ENCODE measurements at regions not wholly inside any gene's neighbourhood (a gene's known extent, or its start where the extent isn't known, plus 50 kb on each side); places are given as distances from the start of the nearest gene placed in this dataset.

- no peak for DNase-seq
Observed at GRCh38 chr6:119565893-119566292, 216.3 kb upstream of the MAN1A1 start.

- no peak for DNase-seq
Observed at GRCh38 chr6:119562168-119562567, 212.6 kb upstream of the MAN1A1 start.

- DNase-seq, result no peak
Observed at GRCh38 chr6:119559586-119559985, 210.0 kb upstream of the MAN1A1 start.

GRCh38 chr6:119557239-119557638 lies 207.7 kb upstream of the MAN1A1 start:
- DNase-seq, result no peak

- no peak for DNase-seq
Observed at GRCh38 chr6:119552021-119552420, 202.5 kb upstream of the MAN1A1 start.

- no peak for DNase-seq
Observed at GRCh38 chr6:119547024-119547423, 197.5 kb upstream of the MAN1A1 start.

GRCh38 chr6:119545245-119545644 lies 195.7 kb upstream of the MAN1A1 start:
- no peak for DNase-seq

GRCh38 chr6:119544325-119545175 lies 195.0 kb upstream of the MAN1A1 start:
- no peak for DNase-seq

GRCh38 chr6:119543332-119543731 lies 193.8 kb upstream of the MAN1A1 start:
- no peak for DNase-seq

- DNase-seq, result no peak
Observed at GRCh38 chr6:119542037-119542436, 192.5 kb upstream of the MAN1A1 start.

GRCh38 chr6:119541132-119541905 lies 191.8 kb upstream of the MAN1A1 start:
- DNase-seq, result no peak

- DNase-seq, result no peak
Observed at GRCh38 chr6:119540417-119540816, 190.9 kb upstream of the MAN1A1 start.

GRCh38 chr6:119539066-119539746 lies 189.6 kb upstream of the MAN1A1 start:
- DNase-seq, result no peak

- DNase-seq, result no peak
Observed at GRCh38 chr6:119536666-119537065, 187.1 kb upstream of the MAN1A1 start.

- no peak for DNase-seq
Observed at GRCh38 chr6:119535332-119535731, 185.8 kb upstream of the MAN1A1 start.

- DNase-seq, result no peak
Observed at GRCh38 chr6:119533603-119534279, 184.2 kb upstream of the MAN1A1 start.

- no peak for DNase-seq
Observed at GRCh38 chr6:119527231-119527578, 177.6 kb upstream of the MAN1A1 start.

GRCh38 chr6:119526561-119527230 lies 177.1 kb upstream of the MAN1A1 start:
- no peak for DNase-seq

GRCh38 chr6:119524410-119524809 lies 174.8 kb upstream of the MAN1A1 start:
- no peak for DNase-seq

- DNase-seq, result no peak
Observed at GRCh38 chr6:119523556-119523955, 174.0 kb upstream of the MAN1A1 start.

- no peak for DNase-seq
Observed at GRCh38 chr6:119521251-119521650, 171.7 kb upstream of the MAN1A1 start.

- no peak for DNase-seq
Observed at GRCh38 chr6:119517428-119517827, 167.9 kb upstream of the MAN1A1 start.

- no peak for DNase-seq
Observed at GRCh38 chr6:119514345-119514744, 164.8 kb upstream of the MAN1A1 start.
